Hepatocyte (in vitro differentiated cells): ENCODE measurements at regions not wholly inside any gene's neighbourhood (a gene's known extent, or its start where the extent isn't known, plus 50 kb on each side); places are given as distances from the start of the nearest gene placed in this dataset.

Experiments
- DNase-seq: peaks from one replicate; pipeline ENCODE4 v3.0.0-alpha.2; 2016; ENCODE audit warnings: low spot score
- H2AFZ ChIP-seq: fragments of 200-600 bp; sonication (generic); 2 replicates; pipeline ENCODE4 v1.6.0; 2016; ENCODE audit warnings: antibody characterized with exemption, mild to moderate bottlenecking
- H3K27ac ChIP-seq: fragments of 200-600 bp; sonication (generic); 2 replicates; pipeline ENCODE4 v1.5.1; 2016; ENCODE audit warnings: mild to moderate bottlenecking
- H3K27me3 ChIP-seq: fragments of 200-600 bp; sonication (generic); 2 replicates; pipeline ENCODE4 v1.6.1; 2016
- H3K36me3 ChIP-seq: fragments of 200-600 bp; sonication (generic); replicated peaks from 2 replicates; pipeline ENCODE4 v1.5.1; 2016; ENCODE audit warnings: low read depth; ENCODE audit not compliant: insufficient read depth
- H3K4me1 ChIP-seq: fragments of 200-600 bp; sonication (generic); 2 replicates; pipeline ENCODE4 v1.5.1; 2016; ENCODE audit warnings: mild to moderate bottlenecking, moderate library complexity; ENCODE audit not compliant: insufficient read depth
- H3K4me2 ChIP-seq: fragments of 200-600 bp; sonication (generic); 2 replicates; pipeline ENCODE4 v1.6.0; 2016
- H3K4me3 ChIP-seq: fragments of 200-600 bp; sonication (generic); 2 replicates; pipeline ENCODE4 v1.5.1; 2016; ENCODE audit warnings: mild to moderate bottlenecking
- H3K79me2 ChIP-seq: fragments of 200-600 bp; sonication (generic); 2 replicates; pipeline ENCODE4 v1.6.0; 2017; ENCODE audit warnings: mild to moderate bottlenecking
- H3K9me2 ChIP-seq: fragments of 200-600 bp; sonication (generic); replicated peaks from 2 replicates; pipeline ENCODE4 v1.6.0; 2017; ENCODE audit warnings: mild to moderate bottlenecking; ENCODE audit not compliant: insufficient read depth
- H3K9me3 ChIP-seq: fragments of 200-600 bp; sonication (generic); 2 replicates; pipeline ENCODE4 v1.5.1; 2016; ENCODE audit warnings: low read depth, mild to moderate bottlenecking
- H4K20me1 ChIP-seq: fragments of 200-600 bp; sonication (generic); 2 replicates; pipeline ENCODE4 v1.6.0; 2016; ENCODE audit warnings: mild to moderate bottlenecking; ENCODE audit not compliant: insufficient read depth, poor library complexity, severe bottlenecking
- CTCF ChIP-seq: fragments of 200-600 bp; sonication (generic); IDR thresholded peaks from 2 replicates; pipeline ENCODE4 v1.5.1; 2016; ENCODE audit warnings: antibody characterized with exemption, mild to moderate bottlenecking; ENCODE audit not compliant: poor library complexity
- EZH2 ChIP-seq: fragments of 200-600 bp; sonication (generic); IDR thresholded peaks from 2 replicates; pipeline ENCODE4 v1.6.1; 2016; ENCODE audit warnings: antibody characterized with exemption, mild to moderate bottlenecking, borderline replicate concordance
- EZH2phosphoT487 ChIP-seq: fragments of 200-600 bp; sonication (generic); IDR thresholded peaks from one replicate; pipeline ENCODE4 v1.6.1; 2018; ENCODE audit warnings: antibody characterized with exemption, mild to moderate bottlenecking, low read depth, moderate library complexity; ENCODE audit not compliant: unreplicated experiment, severe bottlenecking
- WGBS: methylation state at CpG from one replicate; pipeline ENCODE4 v1.1.6; 2016; ENCODE audit warnings: low lambda C conversion rate; ENCODE audit errors: missing lambda C conversion rate; 5-methylcytosine and 5-hydroxymethylcytosine counted together

GRCh38 chr16:18037051-18037450 is 299.5 kb downstream of the NPIPA8 start:
- 100% methylated on average over 1 of the region's 1 CpG for WGBS
- no peak overlapping the region for H3K4me3 ChIP-seq
- H4K20me1 ChIP-seq, result no peaks in the 10 kb centered on the region
- TF ChIP-seq EZH2phosphoT487 (no peak), CTCF (no peak), EZH2 (no peak)
- DNase-seq, result no peak
- no peaks in the 10 kb centered on the region for H3K36me3 ChIP-seq
- no peaks in the 10 kb centered on the region for H3K27me3 ChIP-seq
- no peaks in the 10 kb centered on the region for H3K79me2 ChIP-seq
- H2AFZ ChIP-seq, result no peak overlapping the region
- no peak overlapping the region for H3K4me2 ChIP-seq
- H3K4me1 ChIP-seq, result no peaks in the 10 kb centered on the region
- H3K9me2 ChIP-seq, result no peaks in the 10 kb centered on the region
- no peaks in the 10 kb centered on the region for H3K9me3 ChIP-seq
- H3K27ac ChIP-seq, result no peak overlapping the region

- Histone ChIP-seq H3K9me3 (no peaks in the 10 kb centered on the region), H2AFZ (no peak overlapping the region), H3K4me1 (no peaks in the 10 kb centered on the region), H4K20me1 (no peaks in the 10 kb centered on the region), H3K36me3 (no peaks in the 10 kb centered on the region), H3K79me2 (no peaks in the 10 kb centered on the region), H3K27me3 (no peaks in the 10 kb centered on the region), H3K9me2 (no peaks in the 10 kb centered on the region), H3K4me2 (no peak overlapping the region), H3K4me3 (no peak overlapping the region), H3K27ac (no peak overlapping the region)
- no peak for DNase-seq
- TF ChIP-seq EZH2 (no peak), CTCF (no peak), EZH2phosphoT487 (no peak)
- 76% methylated on average over 6 of the region's 6 CpGs for whole genome bisulfite sequencing
Measured at GRCh38 chr16:18024611-18025010, 311.9 kb downstream of the NPIPA8 start.

- H3K27me3 ChIP-seq, result no peaks in the 10 kb centered on the region
- H3K36me3 ChIP-seq, result no peaks in the 10 kb centered on the region
- WGBS, result 68% methylated on average over 4 of the region's 4 CpGs
- no peak overlapping the region for H2AFZ ChIP-seq
- no peaks in the 10 kb centered on the region for H3K4me1 ChIP-seq
- H3K27ac ChIP-seq, result no peak overlapping the region
- no peaks in the 10 kb centered on the region for H3K9me3 ChIP-seq
- H3K4me2 ChIP-seq, result no peak overlapping the region
- H3K9me2 ChIP-seq, result no peaks in the 10 kb centered on the region
- H3K79me2 ChIP-seq, result no peaks in the 10 kb centered on the region
- no peak overlapping the region for H3K4me3 ChIP-seq
- DNase-seq, result no peak
- TF ChIP-seq EZH2phosphoT487, result no peak
- no peak for TF ChIP-seq CTCF
- no peak for TF ChIP-seq EZH2
- no peaks in the 10 kb centered on the region for H4K20me1 ChIP-seq
Measured at GRCh38 chr16:18018376-18018775, 318.2 kb downstream of the NPIPA8 start.

- H3K36me3 ChIP-seq, result no peaks in the 10 kb centered on the region
- H3K27ac ChIP-seq, result no peak overlapping the region
- WGBS, result 82% methylated on average over 4 of the region's 4 CpGs
- H3K79me2 ChIP-seq, result no peaks in the 10 kb centered on the region
- no peaks in the 10 kb centered on the region for H3K9me2 ChIP-seq
- TF ChIP-seq EZH2 (no peak), CTCF (no peak), EZH2phosphoT487 (no peak)
- no peaks in the 10 kb centered on the region for H4K20me1 ChIP-seq
- no peak overlapping the region for H3K4me2 ChIP-seq
- H3K27me3 ChIP-seq, result no peaks in the 10 kb centered on the region
- DNase-seq, result no peak
- no peak overlapping the region for H2AFZ ChIP-seq
- H3K4me3 ChIP-seq, result no peak overlapping the region
- H3K4me1 ChIP-seq, result no peaks in the 10 kb centered on the region
- H3K9me3 ChIP-seq, result no peaks in the 10 kb centered on the region
Measured at GRCh38 chr16:18013863-18014262, 322.7 kb downstream of the NPIPA8 start.
